Renal pelvis (tissue), 1 donor: ENCODE measurements at regions not wholly inside any gene's neighbourhood (a gene's known extent, or its start where the extent isn't known, plus 50 kb on each side); places are given as distances from the start of the nearest gene placed in this dataset.
"Not testable (repeated sequence)": the region's sequence is repeated elsewhere in the genome, so short reads cannot be mapped to it uniquely, and the experiment has no call there.

ENCODE experiments used
- DNase-seq: peaks from one replicate; pipeline ENCODE4 v3.0.0-alpha.2; 2013

GRCh38 chr6:48401016-48401415 is 290.0 kb upstream of the PTCHD4 start:
- no peak for DNase-seq

DNA sequence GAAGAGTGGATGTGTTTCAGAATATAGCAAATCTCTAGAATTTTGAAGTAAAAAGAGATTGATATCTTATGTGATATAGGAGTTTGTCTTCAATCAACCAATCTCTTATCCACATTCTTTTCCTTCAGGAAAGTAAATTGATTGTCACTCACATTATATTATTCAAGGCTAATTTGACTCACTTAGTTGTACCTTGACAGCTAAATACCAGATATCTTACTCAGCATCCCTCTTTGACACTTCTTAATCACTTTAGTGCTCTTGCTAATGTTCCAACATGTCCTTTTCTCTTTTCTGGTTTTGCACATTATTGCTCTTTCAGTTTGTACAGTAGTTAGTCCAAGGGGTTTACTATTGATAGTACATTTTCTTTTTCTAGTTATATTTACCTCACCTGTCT is 286.9 kb upstream of the PTCHD4 start:
- DNase-seq = no peak

DNA sequence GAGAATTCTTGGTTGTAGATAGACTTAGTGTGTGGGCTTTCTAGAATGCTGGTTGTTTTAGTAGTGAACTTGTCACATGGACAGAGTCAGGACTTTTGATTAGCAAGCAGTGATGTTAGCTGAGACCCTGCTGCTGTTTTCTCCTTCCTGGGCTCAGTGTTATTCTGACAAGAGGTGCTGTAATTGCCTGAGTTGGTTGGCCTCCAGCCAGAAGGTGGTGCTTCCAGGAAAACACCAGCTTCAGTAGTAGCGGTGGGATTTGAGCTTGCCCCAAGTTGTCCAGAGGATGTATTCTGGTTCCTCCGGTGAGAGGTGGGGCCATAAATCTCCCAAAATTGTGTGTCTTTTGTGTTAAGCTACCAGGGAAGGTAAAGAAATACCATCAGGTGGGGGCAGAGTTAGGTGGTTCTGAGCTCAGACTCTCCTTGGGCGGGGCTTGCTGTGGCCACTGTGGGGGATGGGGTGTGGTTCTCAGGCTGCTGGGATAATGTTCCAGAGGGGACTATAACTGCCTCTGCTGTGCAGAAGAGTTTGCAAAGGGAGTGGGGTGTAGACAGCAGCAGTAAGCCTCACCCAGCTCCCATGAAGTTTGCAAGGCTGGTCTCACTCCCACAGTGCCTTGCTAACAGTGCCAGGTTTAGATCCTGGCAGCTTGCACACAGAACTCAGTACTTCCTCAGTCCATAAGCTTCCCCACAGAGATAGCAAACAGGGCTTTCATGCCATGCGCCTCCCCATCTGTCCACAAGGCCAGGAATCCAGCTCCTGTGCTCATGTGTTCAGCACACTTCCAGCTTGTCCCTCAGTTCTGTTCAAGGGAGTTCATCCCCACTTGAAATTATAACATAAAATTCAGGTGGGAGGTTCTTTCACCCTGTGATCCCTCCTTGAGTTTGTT is 278.4 kb upstream of the PTCHD4 start:
- no peak for DNase-seq

- DNase-seq = no peak
Measured at GRCh38 chr6:48388044-48388443, 277.0 kb upstream of the PTCHD4 start.

- no peak for DNase-seq
Measured at GRCh38 chr6:48378884-48379407, 267.9 kb upstream of the PTCHD4 start.

GRCh38 chr6:48377115-48377514 is 266.1 kb upstream of the PTCHD4 start:
- no peak for DNase-seq

DNA sequence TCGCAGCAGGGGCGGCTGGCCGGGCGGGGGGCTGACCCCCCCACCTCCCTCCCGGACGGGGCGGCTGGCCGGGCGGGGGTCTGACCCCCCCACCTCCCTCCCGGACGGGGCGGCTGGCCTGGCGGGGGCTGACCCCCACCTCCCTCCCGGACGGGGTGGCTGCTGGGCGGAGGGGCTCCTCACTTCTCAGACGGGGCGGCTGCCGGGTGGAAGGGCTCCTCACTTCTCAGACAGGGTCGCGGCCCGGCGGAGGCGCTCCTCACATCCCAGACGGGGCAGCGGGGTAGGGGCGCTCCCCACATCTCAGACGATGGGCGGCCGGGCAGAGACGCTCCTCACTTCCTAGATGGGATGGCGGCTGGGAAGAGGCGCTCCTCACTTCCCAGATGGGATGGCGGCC is 260.2 kb upstream of the PTCHD4 start:
- not testable (repeated sequence) for DNase-seq

GRCh38 chr6:48369100-48369499 is 258.1 kb upstream of the PTCHD4 start:
- DNase-seq = no peak

- DNase-seq = no peak
Measured at GRCh38 chr6:48325701-48326100, 214.7 kb upstream of the PTCHD4 start.

GRCh38 chr6:48318670-48319069 is 207.7 kb upstream of the PTCHD4 start:
- DNase-seq = no peak

- DNase-seq = no peak
Measured at GRCh38 chr6:48315915-48316314, 204.9 kb upstream of the PTCHD4 start.

GRCh38 chr6:48315051-48315719 is 204.2 kb upstream of the PTCHD4 start:
- DNase-seq = no peak

DNA sequence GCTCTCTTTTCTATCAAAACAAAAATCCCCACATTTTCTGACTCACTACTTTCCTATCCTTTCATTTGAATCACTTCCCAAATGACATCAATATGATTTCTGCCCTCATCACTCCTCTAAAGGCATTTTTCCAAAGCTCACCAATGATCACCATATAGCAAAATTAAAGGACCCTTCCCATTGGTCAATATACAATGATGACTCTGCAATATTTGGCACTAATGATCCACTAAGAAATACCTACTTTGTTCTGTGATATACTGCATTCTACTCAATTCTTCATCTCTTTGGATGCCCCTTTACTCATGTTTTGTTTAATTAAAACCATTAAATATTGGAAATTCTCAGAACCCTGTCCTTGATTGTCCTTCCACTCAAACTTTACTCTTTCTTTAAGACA is 200.3 kb upstream of the PTCHD4 start:
- no peak for DNase-seq

GRCh38 chr6:48307573-48307972 is 196.6 kb upstream of the PTCHD4 start:
- no peak for DNase-seq

GRCh38 chr6:48290595-48290994 is 179.6 kb upstream of the PTCHD4 start:
- no peak for DNase-seq

- no peak for DNase-seq
Measured at GRCh38 chr6:48289841-48290240, 178.8 kb upstream of the PTCHD4 start.

- no peak for DNase-seq
Measured at GRCh38 chr6:48281217-48281616, 170.2 kb upstream of the PTCHD4 start.

- DNase-seq = no peak
Measured at GRCh38 chr6:48280035-48280620, 169.1 kb upstream of the PTCHD4 start.

DNA sequence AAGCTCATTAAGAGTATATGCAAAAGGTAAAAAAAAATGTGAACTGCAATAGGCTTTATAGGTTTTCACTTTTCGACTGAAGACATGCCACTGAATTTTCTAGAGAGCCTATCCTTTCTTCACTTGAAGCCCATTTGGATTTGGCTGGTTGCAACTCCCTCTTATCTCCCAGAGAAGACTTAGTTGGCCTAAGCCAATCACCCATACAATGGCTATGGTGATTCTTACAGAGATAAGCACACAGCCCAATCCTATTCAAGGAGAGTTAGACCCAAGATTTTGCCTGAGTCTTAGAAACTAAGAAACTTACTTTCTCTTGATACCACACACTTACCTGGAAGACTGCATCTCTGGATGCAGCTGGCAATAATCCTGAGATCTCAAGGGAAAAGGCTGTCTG is 167.3 kb upstream of the PTCHD4 start:
- no peak for DNase-seq

DNA sequence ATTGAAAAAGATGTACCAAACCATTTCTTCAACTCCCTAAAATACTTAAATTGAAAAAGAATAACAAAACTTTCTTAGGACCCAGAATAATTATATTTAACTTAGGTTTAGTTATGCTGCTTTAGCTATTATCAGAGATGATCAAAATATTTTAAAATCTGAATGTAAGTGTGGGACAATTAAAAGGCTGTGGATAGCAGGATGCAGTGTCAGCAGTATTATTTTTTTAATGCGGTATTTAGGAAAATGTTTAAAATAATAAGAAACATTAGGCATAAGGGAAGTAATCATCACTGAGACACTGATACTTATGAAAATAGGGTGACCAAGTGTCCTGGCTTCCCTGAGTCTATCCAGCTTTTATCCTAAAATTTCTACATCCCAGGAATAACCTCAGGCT is 161.5 kb upstream of the PTCHD4 start:
- no peak for DNase-seq

GRCh38 chr6:48255094-48255493 is 144.1 kb upstream of the PTCHD4 start:
- DNase-seq = no peak

DNA sequence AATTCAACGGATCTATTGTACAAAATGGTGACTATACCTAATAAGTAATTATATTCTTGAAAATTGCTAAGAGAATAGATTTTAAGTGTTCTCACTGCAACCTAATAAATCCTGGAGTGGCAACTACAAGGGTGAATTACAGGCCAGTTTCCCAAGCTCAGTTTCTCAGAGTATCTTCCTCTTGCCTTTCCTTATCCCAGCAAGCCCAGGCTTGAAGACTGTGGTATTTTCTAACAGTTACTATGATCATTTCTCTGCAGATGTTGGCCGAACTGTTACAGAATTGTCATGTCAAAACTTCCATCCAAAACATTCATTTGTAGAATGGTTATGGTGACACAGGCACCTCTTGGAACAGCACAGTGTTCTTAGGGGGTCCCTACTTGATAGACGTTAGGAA is 138.1 kb upstream of the PTCHD4 start:
- DNase-seq = no peak

DNA sequence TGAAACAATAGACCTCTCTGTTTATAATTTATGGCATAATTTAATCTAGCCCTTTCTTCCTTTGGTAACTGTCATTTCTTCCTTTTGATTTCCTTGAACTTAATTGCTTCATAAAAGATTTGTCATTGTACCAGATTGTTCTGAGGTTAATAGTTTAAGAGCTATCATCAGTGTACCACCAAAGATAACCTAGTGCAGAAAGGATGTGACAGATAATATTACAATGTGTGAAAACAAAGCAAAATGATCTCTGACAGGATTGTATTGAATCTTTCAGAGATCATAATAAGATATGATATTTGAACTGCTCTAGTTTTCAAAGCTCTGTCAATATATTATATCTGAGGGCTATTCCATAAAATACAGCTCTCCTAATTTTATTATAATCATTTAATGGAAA is 132.1 kb upstream of the PTCHD4 start:
- no peak for DNase-seq
